Gastrocnemius medialis (tissue), 4 donors: ENCODE measurements at regions not wholly inside any gene's neighbourhood (a gene's known extent, or its start where the extent isn't known, plus 50 kb on each side); places are given as distances from the start of the nearest gene placed in this dataset.

Source experiments
- POLR2A ChIP-seq, 2 donors: fragments of 450-650 bp; IDR thresholded peaks; one replicate each; pipeline ENCODE4 v1.6.1; 2017; ENCODE audit warnings: antibody characterized with exemption in 2 of 2, mild to moderate bottlenecking in 2 of 2, moderate library complexity in 2 of 2
- TF ChIP-seq, protein P1 (sequence below), 5 experiments: fragments of 450-650 bp in 3 of 5; fragments of 200-600 bp in 2 of 5; sonication (generic) in 2 of 5; IDR thresholded peaks in 4 of 5; conservative IDR thresholded peaks in 1 of 5; 1 replicate in 4 of 5; 2 replicates in 1 of 5; pipeline ENCODE4 v1.5.1; 2016 to 2019; ENCODE audit warnings: antibody characterized with exemption in 5 of 5, mild to moderate bottlenecking in 3 of 5, moderate library complexity in 3 of 5

DNA sequence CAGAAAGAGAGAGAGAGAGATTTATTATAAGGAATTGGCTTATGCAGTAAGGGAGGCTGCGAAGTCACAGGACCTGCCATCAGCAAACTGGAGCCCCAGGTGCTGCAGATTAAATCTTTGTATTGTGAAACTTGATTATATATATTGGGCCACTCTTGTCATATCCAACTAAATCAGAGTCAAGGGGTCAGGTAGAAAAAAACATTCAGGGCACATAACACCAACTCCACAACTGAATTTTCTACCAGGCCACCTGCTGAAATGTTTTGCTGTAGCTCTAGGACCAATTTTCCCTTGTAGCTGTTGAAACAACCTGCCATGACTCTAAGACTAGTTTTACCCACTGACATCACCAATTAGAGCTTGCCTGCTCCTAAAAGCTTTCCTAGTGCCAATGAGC is 1240.8 kb downstream of the SLC16A7 start:
- TF ChIP-seq, protein P1, sequence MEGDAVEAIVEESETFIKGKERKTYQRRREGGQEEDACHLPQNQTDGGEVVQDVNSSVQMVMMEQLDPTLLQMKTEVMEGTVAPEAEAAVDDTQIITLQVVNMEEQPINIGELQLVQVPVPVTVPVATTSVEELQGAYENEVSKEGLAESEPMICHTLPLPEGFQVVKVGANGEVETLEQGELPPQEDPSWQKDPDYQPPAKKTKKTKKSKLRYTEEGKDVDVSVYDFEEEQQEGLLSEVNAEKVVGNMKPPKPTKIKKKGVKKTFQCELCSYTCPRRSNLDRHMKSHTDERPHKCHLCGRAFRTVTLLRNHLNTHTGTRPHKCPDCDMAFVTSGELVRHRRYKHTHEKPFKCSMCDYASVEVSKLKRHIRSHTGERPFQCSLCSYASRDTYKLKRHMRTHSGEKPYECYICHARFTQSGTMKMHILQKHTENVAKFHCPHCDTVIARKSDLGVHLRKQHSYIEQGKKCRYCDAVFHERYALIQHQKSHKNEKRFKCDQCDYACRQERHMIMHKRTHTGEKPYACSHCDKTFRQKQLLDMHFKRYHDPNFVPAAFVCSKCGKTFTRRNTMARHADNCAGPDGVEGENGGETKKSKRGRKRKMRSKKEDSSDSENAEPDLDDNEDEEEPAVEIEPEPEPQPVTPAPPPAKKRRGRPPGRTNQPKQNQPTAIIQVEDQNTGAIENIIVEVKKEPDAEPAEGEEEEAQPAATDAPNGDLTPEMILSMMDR (IDR thresholded peaks at IDR 0.05 in 4 of 5, conservative IDR thresholded peaks at IDR 0.05 in 1 of 5), result no peak
- no peak for TF ChIP-seq POLR2A (IDR thresholded peaks at IDR 0.05)
